Epidermal melanocyte (primary cell): ENCODE measurements at regions not wholly inside any gene's neighbourhood (a gene's known extent, or its start where the extent isn't known, plus 50 kb on each side); places are given as distances from the start of the nearest gene placed in this dataset.
"Not testable (repeated sequence)": the region's sequence is repeated elsewhere in the genome, so short reads cannot be mapped to it uniquely, and the experiment has no call there.

Experiments
- DNase-seq: peaks from one replicate; pipeline ENCODE4 v3.0.0; 2011; ENCODE audit warnings: low spot score; ENCODE audit not compliant: insufficient read length

- no peak for DNase-seq
These were observed 100.0 kb upstream of the CITED2 start for GRCh38 chr6:139474145-139475108.

- DNase-seq = no peak
These were observed 99.3 kb upstream of the CITED2 start for GRCh38 chr6:139473731-139474130.

- DNase-seq = no peak
These were observed 98.8 kb upstream of the CITED2 start for GRCh38 chr6:139473231-139473701.

GRCh38 chr6:139472351-139473015 is 98.0 kb upstream of the CITED2 start:
- DNase-seq = no peak

GRCh38 chr6:139470997-139471396 is 96.5 kb upstream of the CITED2 start:
- DNase-seq = no peak

DNA sequence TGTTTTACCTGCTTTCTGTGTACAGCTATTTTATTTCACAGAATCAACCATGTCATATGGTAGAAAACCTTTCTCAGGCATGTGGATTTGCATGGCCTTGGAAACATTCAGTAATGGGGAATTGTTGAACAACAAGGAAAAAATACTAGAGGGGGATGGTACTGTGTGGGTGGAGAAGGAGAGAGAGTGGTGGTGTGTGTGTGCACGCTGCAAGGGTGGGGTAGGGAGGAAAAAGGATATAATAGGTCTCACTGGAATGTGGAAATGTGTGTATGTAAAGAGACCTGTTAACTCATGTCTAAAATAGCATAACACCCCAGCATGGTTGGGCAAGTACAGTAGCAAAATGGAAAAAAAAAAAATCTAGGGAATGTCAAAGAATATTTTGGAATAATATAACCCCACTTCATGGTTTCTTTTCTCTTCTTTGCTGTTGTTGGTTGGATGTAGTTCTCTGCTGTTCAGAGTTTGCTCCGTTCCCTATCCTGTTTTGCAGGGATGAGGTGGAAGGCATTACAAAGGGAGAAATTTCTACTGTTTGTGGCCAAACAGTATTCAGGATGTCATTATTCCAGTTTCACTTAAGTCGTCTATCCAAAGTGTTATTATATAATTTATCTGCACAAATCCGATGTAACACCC is 93.9 kb upstream of the CITED2 start:
- DNase-seq = no peak

DNA sequence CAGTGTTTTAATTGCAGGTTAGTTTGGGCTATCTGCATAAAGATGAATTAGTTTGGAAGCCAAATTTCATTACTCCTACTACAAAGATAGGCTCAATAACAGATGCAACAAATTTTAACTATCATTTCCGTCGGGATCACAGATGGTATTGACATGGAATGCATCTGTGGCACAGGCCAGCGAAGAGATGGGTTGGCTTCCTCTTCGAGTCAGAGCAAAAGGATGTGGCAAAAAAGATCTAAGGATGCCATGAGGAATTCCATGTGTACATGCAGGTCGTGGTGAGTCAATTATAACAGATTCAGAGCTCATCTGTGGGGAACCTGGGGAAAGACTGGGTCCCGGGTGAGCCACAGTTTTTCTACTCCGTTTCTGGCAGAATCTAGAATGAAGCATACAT is 83.0 kb upstream of the CITED2 start:
- DNase-seq = no peak

- DNase-seq = no peak
These were observed 77.9 kb upstream of the CITED2 start for GRCh38 chr6:139452148-139452876.

GRCh38 chr6:139449611-139450000 is 75.2 kb upstream of the CITED2 start:
- no peak for DNase-seq

- no peak for DNase-seq
These were observed 74.7 kb upstream of the CITED2 start for GRCh38 chr6:139448998-139449610.

GRCh38 chr6:139448051-139448649 is 73.7 kb upstream of the CITED2 start:
- no peak for DNase-seq

DNA sequence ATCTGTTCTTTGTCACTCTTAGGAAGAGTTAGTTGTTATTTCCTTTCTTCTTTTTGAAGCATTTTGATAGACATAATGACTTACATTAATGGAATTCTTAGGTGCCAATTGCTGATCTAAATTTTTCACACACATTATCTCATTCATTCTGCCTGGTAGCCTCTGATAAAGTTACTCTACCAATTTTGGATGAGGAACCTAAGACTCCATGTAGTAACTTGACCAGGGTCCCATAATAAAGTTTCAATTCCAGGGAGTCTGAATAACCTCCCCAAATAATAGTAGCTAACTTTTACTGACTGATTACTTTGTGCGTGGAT is 73.2 kb upstream of the CITED2 start:
- DNase-seq = no peak

DNA sequence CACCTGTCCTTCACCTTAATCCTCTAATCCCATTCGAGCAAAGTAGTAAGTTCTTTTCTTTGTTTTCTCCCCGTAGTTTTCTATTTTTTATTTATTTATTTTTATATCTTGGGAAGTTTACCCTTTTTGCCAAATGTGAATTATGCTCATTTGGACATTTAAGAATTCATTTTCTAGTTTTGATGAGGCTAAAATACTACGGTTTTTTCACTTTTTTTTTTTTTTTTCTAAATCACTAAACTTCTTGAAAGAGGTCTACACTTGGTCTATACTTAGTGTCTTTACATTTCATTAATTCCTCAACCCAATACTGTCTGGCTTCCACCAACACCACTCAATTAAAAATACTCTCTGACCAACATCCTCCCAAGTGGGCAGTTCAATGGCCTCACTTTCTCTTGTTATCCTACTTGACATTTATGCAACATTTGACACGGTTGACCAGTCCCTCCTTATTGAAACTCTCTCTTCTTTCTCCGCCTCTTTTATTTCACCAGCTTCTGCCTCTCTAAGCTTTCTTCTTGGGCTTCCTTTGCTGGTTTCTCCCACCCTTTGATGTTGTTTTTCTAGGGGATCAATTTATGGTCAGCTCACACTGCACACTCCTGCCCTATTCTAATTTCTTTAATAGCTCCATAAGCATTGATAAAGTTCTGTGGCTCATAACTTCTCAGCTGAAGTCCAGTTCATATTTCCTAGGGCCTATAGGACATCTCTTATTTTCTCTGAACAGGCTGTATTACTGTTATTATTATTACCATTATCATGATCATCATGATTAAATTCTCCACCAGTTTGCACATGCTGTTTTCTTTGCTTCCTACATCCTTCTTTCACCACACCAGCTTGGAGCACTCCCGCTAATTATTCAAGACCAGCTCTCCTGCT is 72.6 kb upstream of the CITED2 start:
- DNase-seq = no peak

DNA sequence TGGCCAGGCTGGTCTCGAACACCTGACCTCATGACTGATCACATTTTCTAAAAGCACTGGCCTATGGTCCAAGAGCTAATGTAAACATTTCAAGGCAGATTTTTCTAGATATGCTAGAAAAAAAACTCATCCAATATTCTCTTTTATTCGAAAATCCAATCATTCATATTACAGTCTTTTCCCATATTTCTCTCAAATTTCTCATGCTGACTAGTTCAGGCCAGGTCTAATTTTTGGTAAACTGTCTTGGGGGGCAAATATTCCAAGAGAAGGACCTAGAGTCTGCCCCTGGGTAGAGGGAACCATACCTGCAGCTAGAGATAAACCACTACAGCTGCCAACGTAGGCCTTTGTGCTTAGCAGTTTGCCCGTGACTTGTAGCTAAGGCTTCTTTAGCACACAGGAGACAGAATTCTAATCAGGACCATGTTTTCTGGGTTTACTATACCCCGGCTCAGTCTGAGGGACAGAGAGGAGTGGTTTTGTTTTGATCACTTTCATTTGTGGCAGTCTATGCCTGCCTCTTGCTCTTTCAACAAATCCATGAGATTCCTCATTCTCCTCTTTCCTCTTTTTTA is 71.8 kb upstream of the CITED2 start:
- DNase-seq = no peak

DNA sequence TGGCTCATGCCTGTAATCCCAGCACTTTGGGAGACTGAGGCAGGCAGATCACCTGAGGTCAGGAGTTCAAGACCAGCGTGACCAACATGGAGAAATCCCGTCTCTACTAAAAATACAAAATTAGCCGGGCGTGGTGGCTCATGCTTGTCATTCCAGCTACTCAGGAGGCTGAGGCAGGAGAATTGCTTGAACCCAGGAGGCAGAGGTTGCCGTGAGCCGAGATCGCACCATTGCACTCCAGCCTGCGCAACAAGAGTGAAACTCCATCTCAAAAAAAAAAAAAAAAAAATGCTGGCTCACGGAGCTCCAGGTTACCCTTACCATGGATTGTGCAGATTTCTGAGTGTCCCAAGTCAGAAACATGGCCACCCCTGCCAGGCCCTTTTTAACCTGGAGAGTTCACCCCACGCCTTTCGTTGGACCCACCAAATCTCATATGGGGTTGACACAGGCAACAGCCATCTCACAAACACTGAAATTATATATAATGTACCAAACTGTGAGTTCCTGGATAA is 69.9 kb upstream of the CITED2 start:
- not testable (repeated sequence) for DNase-seq

GRCh38 chr6:139443231-139444112 is 69.0 kb upstream of the CITED2 start:
- no peak for DNase-seq

GRCh38 chr6:139442188-139442671 is 67.8 kb upstream of the CITED2 start:
- no peak for DNase-seq

DNA sequence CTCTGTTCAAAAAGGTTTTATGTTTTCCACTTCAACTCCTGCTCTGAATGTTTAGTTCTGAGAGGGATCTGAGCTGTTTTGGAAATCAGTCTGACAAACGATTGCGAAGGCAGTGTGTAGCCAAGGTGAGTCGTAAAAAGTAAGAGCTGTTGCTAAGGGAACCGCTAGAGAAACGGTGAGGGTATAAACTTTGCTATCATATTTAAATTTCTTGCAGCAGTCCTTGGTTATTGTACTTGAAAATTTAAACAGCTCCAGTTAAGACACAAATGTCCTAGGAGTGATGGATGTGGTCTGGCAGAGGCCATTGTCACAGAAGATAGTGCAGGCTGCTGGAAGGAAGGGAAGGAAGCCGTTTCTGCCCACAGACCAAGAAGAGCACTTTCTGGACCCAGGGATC is 64.9 kb upstream of the CITED2 start:
- DNase-seq = no peak
